ENCODE measurements at regions not wholly inside any gene's neighbourhood (a gene's known extent, or its start where the extent isn't known, plus 50 kb on each side); places are given as distances from the start of the nearest gene placed in this dataset.

DNA sequence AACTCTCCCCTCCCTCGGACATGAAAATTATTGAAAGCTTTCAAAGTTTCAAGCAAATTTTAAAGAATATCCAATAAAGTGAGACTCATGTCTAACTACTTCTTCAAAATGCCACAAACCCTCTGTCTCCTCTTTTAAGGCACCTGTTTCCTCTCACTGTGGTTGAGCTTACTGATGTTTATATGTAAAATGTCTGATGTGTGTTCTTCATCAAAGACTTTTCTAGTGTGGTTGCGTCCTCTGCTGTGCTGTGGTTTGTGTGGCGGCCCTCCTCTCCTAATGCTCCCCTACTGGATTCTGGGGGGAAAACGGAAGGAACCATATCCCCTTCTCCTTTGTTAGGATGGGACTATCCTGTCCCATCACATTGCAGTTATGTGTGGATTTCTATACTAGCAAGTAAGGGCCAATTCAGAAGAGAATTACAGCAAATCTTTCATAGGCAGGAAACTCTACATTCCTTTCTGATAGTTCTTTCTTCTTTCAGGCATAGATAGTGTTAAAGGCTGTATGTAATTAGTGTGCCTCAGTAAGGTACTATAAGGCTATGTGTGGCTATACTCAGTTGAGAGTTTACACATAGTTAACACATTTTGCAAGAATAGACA is 221.0 kb upstream of the GPRIN3 start:
- H3K9me3 Mint-ChIP-seq (ENCODE audit: low read depth): peaks cover 4% of the 10 kb centered on the region
- no peak for DNase-seq (ENCODE audit: low spot score)
- H3K4me3 Mint-ChIP-seq (ENCODE audit: unreplicated experiment): no peak overlapping the region
- H3K27ac Mint-ChIP-seq (ENCODE audit: unreplicated experiment): no peak overlapping the region
- H3K4me1 Mint-ChIP-seq (ENCODE audit: low read depth): no peaks in the 10 kb centered on the region
- H3K27me3 Mint-ChIP-seq (ENCODE audit: low read depth): peaks cover 14% of the 10 kb centered on the region
- H3K36me3 Mint-ChIP-seq (ENCODE audit: low read depth): no peaks in the 10 kb centered on the region
- TF ChIP-seq, protein P1, sequence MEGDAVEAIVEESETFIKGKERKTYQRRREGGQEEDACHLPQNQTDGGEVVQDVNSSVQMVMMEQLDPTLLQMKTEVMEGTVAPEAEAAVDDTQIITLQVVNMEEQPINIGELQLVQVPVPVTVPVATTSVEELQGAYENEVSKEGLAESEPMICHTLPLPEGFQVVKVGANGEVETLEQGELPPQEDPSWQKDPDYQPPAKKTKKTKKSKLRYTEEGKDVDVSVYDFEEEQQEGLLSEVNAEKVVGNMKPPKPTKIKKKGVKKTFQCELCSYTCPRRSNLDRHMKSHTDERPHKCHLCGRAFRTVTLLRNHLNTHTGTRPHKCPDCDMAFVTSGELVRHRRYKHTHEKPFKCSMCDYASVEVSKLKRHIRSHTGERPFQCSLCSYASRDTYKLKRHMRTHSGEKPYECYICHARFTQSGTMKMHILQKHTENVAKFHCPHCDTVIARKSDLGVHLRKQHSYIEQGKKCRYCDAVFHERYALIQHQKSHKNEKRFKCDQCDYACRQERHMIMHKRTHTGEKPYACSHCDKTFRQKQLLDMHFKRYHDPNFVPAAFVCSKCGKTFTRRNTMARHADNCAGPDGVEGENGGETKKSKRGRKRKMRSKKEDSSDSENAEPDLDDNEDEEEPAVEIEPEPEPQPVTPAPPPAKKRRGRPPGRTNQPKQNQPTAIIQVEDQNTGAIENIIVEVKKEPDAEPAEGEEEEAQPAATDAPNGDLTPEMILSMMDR (IDR thresholded peaks at IDR 0.05): no peak

DNA sequence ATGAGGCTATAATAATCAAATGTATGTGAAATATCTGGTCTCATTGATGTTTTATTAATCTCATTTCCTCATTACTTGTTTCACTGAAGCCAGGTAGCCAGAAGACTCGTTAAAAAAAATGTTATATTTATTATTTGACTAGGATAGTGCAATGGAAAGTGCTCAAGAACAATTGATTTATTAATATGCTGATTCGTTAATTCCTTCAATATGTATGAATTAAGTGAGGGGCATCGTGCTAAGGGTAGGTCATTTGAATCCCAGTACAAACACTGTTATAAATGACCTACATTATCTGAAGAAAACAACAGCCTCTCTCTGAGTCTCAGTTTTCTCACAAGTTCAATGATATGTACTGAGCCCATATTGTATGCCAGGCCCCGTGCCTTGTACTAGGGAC is 214.2 kb upstream of the GPRIN3 start:
- Mint-ChIP-seq H3K27me3 (ENCODE audit: low read depth) (peaks cover 12% of the 10 kb centered on the region), H3K4me1 (ENCODE audit: low read depth) (no peaks in the 10 kb centered on the region), H3K27ac (ENCODE audit: unreplicated experiment) (no peak overlapping the region), H3K9me3 (ENCODE audit: low read depth) (peaks cover 4% of the 10 kb centered on the region), H3K4me3 (ENCODE audit: unreplicated experiment) (no peak overlapping the region), H3K36me3 (ENCODE audit: low read depth) (no peaks in the 10 kb centered on the region)
- DNase-seq (ENCODE audit: low spot score): no peak
- TF ChIP-seq, protein P1 (IDR thresholded peaks at IDR 0.05): no peak

DNA sequence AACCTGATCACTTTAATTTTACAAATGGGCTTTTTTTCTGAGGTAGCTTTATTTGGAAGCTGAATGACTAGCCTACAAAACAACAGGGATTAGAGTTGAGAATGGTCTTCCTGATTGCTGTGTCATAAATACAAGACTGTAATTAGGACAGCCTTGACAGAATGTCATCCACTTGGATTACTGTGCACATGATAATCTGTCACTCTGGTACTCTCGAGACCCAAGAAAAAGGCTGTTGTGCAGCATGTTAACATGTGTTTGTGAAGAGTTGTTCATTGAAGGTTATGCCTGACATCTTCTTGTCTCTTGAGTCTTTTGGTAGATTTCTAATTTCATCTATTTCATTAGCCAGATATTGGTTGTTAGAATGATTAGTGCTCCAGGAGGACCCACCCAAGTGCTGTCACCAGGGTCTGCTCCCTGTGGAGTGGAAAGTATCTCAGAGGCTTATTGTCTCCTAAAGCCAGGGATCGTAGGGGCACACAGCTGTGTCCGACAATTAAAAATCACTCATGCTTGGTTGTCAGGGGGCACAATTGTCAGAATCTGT is 212.2 kb upstream of the GPRIN3 start:
- no peaks in the 10 kb centered on the region for H3K4me1 Mint-ChIP-seq (ENCODE audit: low read depth)

DNA sequence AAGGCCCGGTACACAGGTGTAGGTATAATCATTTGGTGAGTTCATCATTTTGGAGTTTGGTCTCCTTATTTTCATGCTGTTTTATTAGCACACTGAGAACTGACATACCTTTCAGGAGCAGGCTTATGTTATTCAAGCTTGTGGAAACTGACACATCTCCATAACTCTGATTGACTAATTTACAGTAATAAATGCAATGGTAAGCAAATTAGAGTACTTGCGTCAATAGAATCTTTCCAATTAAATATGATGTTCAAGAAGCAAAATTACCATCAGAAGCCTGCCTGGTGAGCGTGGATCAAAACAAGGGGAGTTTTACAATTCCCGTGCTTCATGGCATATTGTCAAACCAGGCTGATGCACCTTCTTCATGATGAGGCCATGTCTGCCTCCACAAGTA is 210.7 kb upstream of the GPRIN3 start:
- H3K27me3 Mint-ChIP-seq (ENCODE audit: low read depth): peaks cover 18% of the 10 kb centered on the region
- no peak overlapping the region for H3K27ac Mint-ChIP-seq (ENCODE audit: unreplicated experiment)
- no peak for DNase-seq (ENCODE audit: low spot score)
- H3K4me3 Mint-ChIP-seq (ENCODE audit: unreplicated experiment): no peak overlapping the region
- no peaks in the 10 kb centered on the region for H3K4me1 Mint-ChIP-seq (ENCODE audit: low read depth)
- no peaks in the 10 kb centered on the region for H3K9me3 Mint-ChIP-seq (ENCODE audit: low read depth)
- H3K36me3 Mint-ChIP-seq (ENCODE audit: low read depth): no peaks in the 10 kb centered on the region
- TF ChIP-seq, protein P1 (IDR thresholded peaks at IDR 0.05): no peak

More for the DNA sequence above, 212.2 kb upstream of the GPRIN3 start:
- Mint-ChIP-seq H3K27ac (ENCODE audit: unreplicated experiment) (no peak overlapping the region), H3K27me3 (ENCODE audit: low read depth) (peaks cover 12% of the 10 kb centered on the region), H3K36me3 (ENCODE audit: low read depth) (no peaks in the 10 kb centered on the region), H3K4me3 (ENCODE audit: unreplicated experiment) (no peak overlapping the region), H3K9me3 (ENCODE audit: low read depth) (no peaks in the 10 kb centered on the region)
- TF ChIP-seq, protein P1 (IDR thresholded peaks at IDR 0.05): no peak
- DNase-seq (ENCODE audit: low spot score): no peak

DNA sequence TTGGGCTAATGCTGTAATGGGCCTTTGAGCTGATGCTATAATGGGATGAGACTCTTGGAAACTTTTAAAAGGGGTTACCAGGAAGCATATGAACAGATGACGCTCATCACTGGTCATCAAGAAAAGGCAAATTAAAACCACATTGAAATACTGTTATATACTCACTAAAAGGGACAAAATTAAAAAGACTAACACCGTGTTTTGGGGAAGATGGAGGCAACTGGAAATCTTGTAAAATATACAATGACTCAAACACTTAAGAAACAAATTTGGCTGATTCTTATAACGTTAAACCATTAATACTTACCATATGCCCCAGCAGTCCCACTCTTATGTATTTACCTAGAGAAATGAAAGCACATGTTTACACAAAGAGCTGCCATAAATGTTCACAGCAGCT is 207.2 kb upstream of the GPRIN3 start:
- Mint-ChIP-seq H3K36me3 (ENCODE audit: low read depth) (no peaks in the 10 kb centered on the region), H3K27me3 (ENCODE audit: low read depth) (peaks cover 16% of the 10 kb centered on the region), H3K9me3 (ENCODE audit: low read depth) (no peaks in the 10 kb centered on the region), H3K4me3 (ENCODE audit: unreplicated experiment) (no peak overlapping the region), H3K4me1 (ENCODE audit: low read depth) (no peaks in the 10 kb centered on the region), H3K27ac (ENCODE audit: unreplicated experiment) (no peak overlapping the region)
- TF ChIP-seq, protein P1 (IDR thresholded peaks at IDR 0.05): no peak
- DNase-seq (ENCODE audit: low spot score): no peak
